OCI-LY3 (cell line): ENCODE measurements at regions not wholly inside any gene's neighbourhood (a gene's known extent, or its start where the extent isn't known, plus 50 kb on each side); places are given as distances from the start of the nearest gene placed in this dataset.

Experiments
- CTCF ChIP-seq: fragments of 200-600, 300-600 bp; sonication (generic); IDR thresholded peaks from 2 replicates; pipeline ENCODE4 v1.5.1; 2014; ENCODE audit warnings: antibody characterized with exemption, low read length, low read depth
- EZH2phosphoT487 ChIP-seq: fragments of 200-600 bp; shearing (Covaris generic); IDR thresholded peaks from 2 replicates; pipeline ENCODE4 v1.6.1; 2018; ENCODE audit warnings: antibody characterized with exemption, mixed run types, low read depth

GRCh38 chr9:95592931-95593330, 76.2 kb upstream of the PTCH1 start:
- no peak for TF ChIP-seq CTCF
- TF ChIP-seq EZH2phosphoT487 = no peak
